GM19324 (cell line): ENCODE measurements at regions not wholly inside any gene's neighbourhood (a gene's known extent, or its start where the extent isn't known, plus 50 kb on each side); places are given as distances from the start of the nearest gene placed in this dataset.

Experiments
- ATAC-seq: cut with Tn5 transposase; IDR thresholded peaks from one replicate; pipeline ENCODE4 v1.9.1; 2021; ENCODE audit warnings: mild to moderate bottlenecking, moderate library complexity; ENCODE audit not compliant: unreplicated experiment, low FRiP score

DNA sequence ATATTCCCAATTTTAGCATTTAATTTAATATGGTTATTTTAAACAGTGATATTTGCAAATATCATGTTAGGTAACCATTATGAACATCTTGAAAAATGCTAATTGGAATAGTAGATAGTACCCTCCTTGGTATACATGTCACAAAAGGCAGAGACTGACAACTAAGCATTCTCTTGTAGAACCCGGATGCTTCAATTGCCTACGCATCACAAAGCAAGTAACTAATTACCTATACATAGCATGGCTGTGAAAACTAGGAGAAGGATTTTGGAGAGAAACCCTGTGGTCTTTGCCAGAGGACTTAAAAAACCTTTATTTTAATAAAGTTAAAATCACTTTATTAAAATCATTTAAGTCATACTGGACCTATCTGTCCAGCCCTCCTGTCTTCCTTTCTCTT, 764.1 kb upstream of the TENM3 start:
- ATAC-seq, result no peak

DNA sequence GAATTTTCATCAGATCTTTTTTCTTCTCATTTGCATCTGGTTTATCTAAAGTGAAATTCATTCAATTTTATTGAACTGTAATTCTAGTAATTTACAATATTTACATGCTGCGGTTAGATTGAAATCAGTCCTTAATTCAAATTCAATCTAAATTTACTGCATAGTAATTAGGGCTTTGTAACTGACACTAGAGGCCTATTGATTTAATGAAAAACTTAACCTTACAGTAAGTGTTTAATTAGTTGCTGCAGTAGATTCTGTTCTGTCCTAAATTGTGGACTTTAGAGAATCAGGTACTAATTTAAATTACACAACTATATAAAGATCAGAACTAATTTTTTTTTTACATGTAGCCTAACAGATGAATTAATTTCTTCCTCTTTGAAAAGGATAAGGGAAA, 758.8 kb upstream of the TENM3 start:
- no peak for ATAC-seq

DNA sequence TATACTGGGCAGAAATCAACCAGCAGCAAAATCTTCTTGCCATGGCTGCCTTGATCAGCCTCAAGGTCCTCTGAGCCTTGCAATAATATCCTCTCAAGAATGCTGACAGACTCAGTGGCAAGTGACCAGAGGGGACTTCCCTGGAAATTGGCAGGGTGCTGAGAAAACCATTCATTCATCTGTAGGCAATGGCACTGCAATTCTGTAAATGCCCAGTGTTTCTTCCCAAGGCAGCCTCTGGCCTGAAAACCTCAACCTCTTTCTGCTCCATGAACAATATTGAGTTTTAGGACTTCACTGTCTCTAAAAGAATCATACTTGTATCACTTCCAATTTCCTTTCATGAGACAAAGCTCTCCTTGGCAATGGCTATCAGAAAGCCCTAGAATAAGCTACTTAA, 754.3 kb upstream of the TENM3 start:
- ATAC-seq, result no peak

DNA sequence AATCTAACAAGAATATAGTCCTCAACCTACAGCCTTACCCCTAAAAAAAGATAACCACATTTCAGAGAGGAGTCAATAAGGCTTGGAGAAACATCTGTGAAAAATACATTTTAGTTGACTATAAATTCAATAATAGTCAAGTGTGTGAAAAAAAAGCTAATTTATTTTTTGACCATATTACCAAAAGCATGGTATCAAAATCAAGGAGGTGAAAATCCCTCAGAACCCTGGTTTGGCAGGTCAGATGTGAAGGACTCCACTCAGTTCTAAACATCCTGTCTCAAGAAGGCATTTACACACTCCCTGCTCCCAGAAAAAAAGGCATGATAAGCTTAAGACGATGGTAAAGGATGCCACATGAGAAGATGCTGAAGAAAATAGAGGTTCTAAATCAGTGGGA, 745.1 kb upstream of the TENM3 start:
- no peak for ATAC-seq

DNA sequence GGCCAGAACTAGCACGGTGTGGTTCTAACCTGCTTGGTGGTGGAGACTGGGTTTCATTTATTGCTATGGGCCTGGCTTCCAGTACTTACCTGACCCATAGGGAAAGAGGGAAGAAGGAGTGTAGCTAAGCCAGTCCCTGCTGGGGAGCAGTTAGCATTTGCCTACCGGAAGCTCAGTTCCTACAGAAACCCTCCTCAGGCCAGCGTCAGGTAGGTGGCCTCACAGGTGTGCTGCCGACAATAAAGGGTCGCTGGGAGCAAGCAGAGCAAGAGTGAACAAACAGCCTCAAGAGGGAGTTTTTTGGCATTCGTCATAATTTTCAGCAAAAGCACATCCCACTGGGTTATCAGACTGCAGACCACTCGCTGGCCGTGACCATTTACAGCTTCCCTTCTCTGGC, 740.6 kb upstream of the TENM3 start:
- no peak for ATAC-seq

DNA sequence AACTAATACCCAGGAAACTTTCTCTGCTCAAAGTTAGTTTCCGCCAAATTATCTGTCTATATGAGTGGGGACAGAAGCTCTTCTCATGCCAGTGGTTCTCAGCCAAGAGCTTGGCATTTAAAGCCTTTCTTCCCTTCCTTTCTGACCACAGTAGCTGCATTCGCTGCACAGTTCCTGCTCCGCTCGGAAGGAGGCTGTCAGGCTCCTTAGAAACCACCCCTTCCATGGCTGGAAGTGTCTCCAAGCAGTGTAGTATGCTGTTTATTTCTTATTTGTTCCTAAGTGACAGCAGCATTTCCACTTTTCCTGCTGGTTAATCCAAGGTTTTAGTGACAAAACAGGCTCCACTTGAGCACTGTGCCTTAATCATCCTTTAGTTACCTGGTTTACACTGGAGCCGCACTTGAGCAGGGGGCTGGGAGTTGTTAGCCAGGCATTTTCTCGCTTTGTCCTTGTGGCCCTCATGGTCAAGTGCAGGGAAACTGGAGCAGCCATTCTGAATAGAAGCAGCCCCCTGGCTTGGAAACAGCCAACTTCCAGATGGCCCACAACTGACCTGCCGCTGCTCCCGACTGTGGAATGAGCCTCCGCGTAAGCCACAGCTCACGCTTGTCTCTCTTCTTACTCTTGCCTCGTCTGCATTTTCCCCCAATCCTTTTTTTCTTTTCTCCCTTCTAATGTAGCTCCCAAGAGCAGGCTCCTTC, 739.4 kb upstream of the TENM3 start:
- ATAC-seq, result no peak

DNA sequence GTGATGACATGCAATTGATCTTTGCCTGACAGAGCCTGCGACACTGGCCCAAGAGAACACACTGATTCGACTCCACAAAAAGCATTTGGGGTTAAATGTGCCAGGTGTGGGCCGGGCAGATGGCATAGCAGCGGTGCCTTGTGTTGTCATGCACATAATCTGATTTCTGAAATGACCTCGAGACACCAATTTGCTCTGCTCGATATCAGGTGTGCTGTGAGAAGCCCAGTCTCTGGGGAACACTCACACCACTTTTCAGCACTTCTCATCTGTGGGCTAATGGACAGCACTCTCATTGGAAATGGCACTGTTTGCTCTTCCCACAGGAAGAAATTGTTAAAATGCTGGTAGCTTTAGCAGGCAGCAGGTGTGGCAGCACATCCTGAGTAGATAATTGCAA, 738.3 kb upstream of the TENM3 start:
- ATAC-seq, result no peak

DNA sequence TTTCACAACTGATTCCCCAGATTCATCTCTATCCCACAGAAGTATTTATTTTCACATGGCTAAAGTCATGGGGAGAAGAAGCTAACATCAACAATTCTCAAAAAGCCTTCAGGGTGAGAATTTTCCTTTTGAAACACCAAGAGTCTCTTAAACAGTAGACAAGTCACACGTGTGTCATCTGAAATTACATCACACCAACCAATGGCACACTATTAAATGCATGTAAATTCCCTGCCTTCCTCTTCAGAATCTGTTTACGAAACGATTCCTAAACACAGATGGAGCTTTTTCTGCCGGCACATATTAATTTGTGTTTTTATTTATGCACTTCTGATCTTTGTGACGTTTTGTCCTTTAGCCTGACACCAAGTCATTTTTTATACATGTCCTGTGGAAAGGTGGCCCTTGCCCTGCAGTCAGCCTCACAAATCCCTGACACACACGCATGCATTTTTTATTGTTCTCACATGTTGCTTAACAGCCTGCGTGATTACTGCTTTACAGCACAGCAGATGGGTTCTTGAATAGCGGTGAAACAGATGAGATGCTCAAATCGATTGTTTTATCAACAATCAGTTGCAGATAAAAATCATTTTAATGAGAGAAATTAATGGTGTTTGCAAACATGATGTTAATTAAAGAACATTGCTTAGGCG, 735.9 kb upstream of the TENM3 start:
- ATAC-seq, result no peak

DNA sequence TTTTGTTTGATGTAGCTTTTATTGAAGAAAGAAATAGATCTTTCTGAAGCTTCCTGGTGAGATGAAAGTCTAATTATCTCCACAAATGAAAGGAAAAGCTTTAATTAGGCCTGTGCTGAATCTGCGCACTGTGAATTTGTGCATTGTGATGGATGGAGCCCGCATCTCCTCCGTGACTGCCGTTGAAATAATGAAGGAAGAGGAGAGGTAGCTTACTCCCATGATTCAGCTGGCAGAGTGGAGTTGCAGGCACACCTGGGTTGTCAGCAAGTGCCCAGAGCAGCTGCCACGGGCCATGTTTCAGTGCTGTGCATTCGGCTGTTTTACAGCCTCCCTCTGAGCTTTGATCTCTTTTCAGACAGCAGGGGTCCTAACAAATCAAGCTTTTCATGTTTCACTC, 735.3 kb upstream of the TENM3 start:
- ATAC-seq, result no peak

DNA sequence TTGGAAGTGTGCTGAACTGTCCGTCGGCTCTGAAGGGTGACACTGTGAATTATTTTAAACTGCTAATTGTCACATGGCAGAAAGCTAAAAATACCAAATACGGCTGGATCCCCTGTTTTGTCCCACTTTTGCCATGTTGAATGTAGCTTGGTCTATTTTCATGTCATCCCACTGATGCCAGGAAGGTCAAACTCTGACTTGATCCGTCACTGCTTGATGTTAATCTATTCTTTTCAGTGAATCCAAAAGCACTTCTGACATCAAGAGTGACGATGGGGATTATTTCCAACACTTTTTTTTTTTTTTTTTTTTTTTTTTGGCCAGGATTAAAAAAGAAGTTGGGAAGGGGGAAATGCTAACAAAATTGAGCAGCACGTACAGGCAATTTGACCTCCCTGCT, 734.6 kb upstream of the TENM3 start:
- ATAC-seq, result no peak

DNA sequence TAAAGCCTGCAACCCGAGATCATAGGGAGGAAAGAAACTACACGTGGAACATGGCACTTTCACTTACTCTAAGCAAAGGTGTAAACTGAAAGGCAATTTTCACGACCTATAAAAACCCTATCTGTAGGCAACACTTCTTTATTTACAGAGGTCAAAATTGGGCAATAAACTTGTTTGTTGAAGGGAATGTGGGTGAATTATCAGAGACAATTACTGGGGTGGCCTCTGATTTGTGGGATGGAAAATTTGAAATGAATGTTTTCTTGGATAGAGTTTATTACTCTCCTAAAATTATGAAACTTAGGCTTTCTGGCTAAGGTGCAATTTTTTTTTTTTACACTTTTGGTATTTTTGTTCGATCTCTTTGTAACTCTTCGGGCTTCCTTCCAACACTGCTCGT, 734.1 kb upstream of the TENM3 start:
- ATAC-seq, result no peak

DNA sequence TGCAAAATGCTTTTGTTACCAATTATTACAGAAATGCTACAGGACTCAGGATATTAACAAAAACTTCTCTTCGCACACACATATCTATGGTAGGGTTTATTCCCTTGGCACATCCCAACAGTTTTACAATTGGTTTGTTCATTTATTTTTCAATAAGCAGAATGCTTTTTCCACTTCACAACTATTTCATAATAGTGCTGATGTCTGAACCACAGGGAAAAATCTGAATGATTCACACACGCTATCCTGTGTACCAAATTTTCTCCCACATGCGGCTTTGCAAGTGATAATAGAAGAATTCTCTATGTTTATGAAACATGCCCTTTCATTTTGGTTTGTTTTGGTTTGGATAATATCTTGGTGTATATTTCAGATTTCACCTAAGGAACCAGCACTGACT, 725.7 kb upstream of the TENM3 start:
- no peak for ATAC-seq

DNA sequence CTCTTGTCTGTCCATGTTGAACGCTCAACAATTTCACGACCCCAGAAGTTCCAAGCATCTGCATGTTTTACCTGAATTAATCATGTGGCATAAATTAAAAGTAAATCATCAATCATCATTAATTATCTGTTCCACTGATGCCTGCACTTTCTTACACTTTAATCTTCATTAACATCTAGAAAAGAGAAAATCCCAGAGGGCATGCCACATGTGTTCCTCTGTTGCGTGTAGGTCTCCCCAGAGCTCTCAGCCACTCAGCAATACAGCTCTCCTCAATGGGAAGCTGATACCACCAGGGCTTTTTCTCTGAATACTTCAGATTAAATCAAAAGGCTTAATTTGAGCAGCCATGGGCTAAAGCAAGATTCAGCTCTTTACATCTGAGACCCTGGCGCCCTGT, 722.4 kb upstream of the TENM3 start:
- no peak for ATAC-seq

DNA sequence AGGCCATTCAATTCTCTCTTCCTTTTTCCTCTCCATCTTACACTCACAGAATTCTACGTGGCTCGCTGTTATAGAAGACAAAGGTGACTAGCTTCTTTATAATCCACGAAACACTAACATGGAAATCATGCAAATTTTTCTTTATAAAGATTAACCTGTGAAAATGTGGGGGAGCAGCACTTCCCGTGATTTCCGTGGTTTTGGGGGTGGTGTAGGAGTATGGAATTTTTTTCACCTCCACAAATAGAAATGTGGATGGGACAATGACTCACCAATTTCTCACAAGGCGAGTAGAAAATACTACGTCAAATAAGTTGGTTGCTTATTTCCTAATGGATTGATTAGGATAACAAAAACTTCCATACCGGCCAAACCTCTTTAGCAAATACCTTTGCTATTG, 719.2 kb upstream of the TENM3 start:
- ATAC-seq, result no peak

DNA sequence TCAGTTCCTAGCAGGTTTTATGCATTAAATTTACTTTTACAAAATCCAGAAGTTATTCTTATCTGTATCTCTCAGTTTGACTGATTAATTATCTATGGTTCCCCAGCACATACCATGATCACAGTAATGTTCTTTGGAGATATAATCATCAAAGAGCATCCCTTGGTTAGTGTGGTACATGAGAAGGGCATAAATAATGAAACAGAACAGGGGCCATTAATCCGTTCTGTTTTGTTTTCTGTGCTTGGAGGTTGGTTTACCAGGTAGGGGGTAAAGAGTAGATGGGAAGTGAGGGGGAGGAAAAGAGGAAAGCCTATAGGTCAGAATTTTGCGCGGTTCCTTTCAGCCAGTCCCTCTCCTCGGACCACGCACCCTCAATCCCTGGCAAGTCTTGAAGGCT, 718.7 kb upstream of the TENM3 start:
- ATAC-seq, result no peak

DNA sequence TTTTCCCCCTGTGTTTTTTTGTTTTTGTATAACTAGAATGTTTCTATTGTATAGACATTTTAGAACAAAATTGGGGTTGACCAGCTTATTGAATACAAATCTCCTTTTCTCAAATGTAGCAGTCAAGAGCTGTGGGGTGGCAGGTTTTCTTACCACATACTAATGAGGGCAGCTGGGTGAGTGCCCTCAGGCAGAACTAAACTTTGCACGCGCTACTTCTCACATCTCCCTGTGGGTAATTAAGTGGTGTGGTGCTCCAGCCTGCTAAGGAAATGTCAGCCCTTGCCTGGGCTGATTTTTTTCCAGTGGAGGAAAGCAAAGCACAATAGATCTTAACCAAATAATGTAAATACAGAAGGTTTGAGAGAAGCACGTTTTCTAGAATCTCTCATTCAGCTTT, 717.6 kb upstream of the TENM3 start:
- no peak for ATAC-seq

DNA sequence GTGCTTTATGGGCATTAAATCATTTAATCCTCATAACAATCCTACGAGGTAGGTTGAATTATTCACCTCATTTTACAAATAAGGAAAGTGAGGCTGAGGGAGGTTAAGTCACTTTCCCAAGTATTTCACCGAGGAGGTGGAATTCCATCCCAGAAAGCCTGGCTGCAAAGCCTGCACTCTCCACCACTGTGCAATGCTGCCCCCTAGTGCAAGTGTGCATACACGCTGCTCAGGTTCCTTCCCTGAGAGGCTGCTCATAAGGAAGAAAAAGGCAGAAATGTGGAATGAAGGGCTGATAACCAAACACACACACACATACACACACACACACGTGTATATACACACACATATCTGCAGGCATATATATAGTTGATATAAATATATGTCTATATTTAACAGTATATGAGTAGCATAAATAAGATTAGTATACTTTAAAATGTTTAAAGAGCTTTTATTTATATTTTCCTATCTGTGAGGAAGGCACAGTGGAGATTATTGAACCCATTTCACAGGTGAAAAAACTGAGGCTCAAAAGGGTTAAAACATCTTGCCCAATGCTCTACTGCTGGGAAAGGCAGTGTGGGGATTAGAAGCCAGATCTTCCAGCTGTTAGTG, 714.5 kb upstream of the TENM3 start:
- no peak for ATAC-seq

DNA sequence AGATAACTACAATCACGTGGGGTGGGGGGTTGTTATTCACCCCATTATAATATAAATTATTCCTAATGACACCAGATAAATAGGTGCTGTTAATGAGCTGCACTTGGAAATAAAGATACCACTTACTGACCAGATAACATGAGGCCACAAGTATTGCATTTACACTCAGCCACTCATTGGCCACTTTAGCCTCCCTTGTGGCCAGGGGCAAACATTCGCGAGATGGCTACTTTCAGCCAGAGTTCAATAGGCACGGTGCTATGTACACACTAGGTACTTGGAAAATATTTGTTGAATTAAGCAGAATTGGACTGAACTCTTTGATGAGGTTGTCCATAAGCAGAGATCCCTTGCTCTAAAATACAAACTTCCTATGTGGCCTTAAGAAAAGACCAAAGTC, 713.7 kb upstream of the TENM3 start:
- ATAC-seq, result no peak

DNA sequence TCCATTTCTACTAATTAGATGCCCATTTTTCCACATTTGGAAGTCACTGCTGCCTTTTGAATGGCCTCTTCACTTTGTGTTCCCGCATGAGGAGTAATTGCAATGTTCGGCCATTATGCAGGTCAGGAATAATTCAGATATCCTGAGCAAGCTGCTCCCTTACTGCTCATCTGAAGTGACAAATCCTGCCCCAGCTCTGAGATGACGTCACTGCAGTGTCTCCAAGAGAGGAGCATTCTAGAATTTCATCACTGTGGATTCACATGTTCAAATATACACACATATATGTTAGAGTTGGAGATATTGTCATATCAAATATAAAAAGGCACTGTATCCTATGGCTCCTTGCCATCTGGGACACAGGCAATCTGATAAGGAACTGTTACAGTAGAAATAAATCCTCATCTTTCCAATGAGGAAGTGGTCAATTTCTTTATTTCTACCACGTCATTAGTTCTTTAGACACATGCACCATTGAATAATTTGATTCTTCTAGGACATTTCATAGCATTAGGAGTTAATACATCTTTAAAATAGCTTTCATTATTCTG, 706.9 kb upstream of the TENM3 start:
- no peak for ATAC-seq

DNA sequence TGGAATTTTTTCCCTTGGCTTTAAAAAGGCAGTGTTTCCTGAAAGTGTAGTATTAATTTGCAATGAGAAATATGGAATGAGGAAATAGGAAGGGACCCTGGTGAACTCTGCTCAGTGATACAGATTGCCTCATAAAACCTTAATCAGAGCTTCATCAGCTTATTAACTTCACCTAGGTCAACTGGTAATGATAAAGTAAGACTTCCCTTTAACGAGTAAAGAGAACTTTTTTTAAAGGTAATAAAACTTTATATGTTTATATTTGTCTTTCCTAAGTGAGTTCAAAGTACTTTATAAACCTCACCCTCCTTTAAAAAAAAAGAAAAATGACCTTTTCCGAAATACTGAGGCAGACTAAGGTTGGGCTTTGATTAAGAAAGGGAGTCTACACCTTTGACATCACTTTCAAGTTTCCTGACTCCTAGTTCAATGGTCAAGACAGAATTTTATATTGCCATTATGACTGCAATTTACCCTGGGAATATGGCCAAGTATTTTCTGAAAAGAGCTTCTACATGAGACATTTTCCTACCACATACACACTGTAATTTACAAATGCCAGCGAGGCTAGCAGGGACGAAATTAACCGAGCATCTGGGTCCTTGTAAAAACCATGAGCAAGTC, 706.3 kb upstream of the TENM3 start:
- no peak for ATAC-seq

DNA sequence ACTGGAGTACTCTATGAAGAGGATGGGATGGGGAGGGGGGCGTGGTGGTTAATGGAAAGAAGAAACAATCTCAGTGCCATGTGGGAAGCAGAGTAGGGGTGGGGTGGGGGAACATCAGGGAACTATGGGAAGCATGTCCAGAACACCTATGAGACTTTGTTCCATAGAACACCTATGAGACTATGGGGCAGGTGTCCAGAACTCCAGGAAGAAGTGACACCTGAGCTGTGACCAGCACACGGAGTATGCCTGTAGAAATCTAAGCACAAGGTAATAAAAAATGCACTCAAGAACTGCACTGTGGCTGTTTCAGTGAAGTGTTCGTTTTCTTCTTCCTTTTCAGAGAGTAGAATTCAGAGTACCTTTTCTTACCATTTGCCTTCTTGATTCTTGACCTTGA, 704.8 kb upstream of the TENM3 start:
- no peak for ATAC-seq
